HuH-7 (cell line): ENCODE measurements at regions not wholly inside any gene's neighbourhood (a gene's known extent, or its start where the extent isn't known, plus 50 kb on each side); places are given as distances from the start of the nearest gene placed in this dataset.
"Not testable (repeated sequence)": the region's sequence is repeated elsewhere in the genome, so short reads cannot be mapped to it uniquely, and the experiment has no call there.

Experiments used
- DNase-seq: peaks from one replicate; pipeline ENCODE4 v3.0.0; 2011; ENCODE audit warnings: low spot score

DNA sequence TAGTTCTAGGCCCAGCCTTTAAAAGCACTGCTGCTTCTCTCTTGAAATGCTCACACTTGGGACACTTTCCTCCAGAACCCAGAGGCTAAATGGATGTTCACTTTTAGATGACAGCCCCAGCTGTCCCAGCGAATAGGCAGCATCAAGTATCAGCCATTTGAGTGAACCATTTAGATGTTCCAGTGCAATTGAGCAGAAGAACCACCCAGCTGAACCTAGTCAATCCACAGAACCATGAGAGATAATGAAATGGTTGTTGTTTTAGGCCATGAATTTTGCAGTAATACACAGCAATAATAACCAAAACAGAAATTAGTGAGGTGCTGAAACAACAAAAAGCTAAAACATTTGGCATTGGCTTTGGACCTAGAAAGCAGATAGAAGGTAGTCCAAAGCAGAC is 273.9 kb downstream of the ETV1 start:
- no peak for DNase-seq

DNA sequence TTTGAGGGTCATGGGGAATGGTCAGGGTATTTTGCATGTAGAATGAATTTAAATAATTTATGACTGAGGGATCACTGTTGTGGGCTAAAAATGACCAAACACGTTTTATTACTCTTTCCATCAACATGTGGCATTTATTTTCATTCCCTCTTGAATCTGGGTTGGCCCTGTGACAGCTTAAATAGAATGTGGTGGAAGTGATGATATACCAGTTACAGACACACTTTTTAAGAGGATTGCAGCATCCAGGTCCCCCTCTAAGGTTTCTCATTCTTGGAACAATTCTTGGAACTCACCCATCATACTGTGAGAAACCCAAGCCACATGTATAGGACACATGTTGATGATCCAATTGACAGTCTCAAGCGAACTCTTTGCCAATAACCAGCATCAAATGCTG is 272.4 kb downstream of the ETV1 start:
- DNase-seq: no peak

DNA sequence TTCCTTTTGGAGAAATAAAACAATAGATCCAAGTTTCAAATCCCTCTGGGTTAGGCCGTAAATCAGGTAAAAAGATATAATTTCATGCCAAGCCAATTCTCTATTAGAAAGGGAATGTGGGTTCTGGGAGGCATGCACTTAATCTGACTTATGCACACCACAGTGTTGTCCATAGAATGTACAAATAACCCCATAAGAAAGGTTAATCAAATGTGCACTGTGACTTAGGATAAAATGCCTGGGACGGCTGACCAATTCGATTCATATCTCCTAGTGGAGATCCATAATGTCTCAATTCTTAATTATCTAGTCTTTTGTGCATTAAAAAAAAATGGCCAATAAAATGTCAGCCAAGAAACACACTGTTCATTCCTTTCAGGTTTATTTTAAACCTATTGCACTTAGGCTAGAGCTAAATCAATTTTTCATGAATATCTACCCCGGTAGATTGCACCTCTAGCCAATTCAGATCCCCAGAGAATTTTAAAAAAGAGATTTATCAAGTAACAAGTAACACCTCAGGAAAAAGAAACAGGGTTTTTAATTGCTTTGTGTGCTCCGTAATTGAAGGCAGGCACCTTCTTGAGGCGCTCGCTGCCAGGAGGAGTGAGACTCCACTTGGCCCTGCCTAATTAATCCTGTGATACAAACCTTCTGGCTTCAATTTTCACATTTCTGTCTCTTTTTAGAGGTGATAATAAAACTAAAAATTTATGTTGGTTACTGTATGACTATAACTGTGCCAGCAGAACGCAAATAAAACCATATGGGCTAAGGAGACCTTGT is 265.1 kb downstream of the ETV1 start:
- DNase-seq: no peak

DNA sequence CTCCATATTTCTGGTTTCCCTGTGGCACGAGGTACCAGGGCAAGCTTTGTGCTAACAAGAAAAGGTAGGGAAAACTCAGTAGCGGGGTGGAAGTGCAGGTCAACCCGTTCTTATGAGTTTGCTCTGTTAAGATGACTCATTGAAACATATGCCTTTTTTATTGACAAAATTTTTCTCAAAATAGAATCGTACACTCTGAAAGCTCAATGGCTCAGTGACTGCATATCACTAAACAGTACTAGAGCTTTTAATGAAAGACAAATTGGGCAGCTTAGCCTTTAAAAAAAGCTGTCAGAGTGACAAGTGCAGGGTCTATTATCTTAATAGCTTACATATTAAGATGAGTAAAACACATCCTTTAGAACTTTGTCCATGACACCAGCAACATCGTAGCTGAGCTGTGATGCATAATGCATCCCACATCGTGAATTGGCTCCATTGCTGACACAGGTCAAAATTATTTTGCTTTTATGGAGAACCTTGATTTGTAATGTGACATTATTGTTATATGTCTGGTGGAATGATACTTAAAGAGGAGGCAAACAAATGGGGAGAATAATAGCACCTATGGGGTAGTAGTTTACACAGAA is 264.4 kb downstream of the ETV1 start:
- DNase-seq: no peak

DNA sequence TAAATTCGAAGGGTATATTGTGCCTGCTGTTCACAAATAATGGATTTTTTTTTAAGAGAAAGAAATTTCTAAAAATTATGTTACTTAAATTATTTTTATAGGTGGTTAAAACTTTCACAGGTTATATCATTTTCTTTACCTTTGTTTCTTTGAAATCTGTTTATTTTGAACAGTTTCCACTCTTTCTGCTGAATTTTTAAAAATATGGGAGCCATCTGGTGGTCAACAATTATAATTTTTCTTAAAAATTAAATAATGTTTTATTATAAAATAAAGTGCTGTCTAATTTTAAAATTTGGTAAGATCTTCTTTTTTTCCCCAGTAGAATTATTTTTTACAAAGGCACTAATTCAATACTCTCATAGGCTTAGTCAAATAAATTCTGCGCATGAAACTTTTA is 263.9 kb downstream of the ETV1 start:
- DNase-seq: no peak

DNA sequence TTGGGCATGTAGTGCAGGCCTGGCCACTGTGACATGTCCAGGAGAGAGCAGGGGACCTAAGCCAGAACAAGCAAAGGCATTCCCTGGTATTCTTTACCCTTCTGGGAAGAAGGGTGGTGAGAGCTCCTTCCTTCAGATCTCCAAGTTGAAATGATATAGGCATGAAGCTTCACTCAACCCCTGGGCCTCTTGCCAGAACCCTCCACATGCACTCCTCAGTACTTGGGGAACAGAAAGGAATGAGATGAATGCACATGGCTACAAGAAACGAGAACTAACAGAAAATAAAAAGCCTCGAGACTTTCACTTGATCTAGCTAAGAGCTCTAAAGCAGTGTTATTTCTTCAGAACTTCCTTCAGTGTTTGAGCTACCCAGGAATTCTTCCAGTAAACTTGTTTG is 262.2 kb downstream of the ETV1 start:
- DNase-seq: no peak

DNA sequence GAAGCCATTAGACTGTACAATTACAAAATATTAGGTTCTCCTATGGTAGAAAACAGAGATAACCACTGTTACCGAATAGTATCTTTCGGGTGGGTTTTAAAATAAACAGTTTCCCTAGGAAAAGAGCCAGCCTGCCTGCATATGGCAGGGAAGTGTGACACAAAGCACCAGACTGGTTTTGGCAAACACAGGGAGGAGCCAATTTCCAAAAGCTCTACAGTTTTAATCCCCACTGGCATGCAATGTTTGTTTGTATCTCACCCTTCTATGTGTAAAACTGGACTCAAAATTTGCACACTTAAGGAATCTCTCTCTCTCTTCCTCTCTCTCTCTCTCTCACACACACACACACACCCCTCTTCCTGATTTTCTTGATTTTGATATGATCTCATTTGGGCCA is 261.7 kb downstream of the ETV1 start:
- no peak for DNase-seq

DNA sequence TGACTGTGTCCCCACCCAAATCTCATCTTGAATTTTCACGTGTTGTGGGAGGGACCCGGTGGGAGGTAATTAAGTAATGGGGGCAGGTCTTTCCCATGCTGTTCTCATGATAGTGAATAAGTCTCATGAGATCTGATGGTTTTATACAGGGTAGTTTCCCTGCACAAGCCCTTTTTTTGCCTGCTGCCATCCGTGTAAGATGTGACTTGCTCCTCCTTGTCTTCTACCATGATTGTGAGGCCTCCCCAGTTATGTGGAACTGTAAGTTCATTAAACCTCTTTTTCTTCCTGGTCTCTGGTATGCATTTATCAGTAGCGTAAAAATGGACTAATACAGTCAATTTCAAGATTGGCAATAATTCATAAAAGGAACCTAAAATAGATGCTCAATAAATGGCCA is 261.0 kb downstream of the ETV1 start:
- DNase-seq: not testable (repeated sequence)

DNA sequence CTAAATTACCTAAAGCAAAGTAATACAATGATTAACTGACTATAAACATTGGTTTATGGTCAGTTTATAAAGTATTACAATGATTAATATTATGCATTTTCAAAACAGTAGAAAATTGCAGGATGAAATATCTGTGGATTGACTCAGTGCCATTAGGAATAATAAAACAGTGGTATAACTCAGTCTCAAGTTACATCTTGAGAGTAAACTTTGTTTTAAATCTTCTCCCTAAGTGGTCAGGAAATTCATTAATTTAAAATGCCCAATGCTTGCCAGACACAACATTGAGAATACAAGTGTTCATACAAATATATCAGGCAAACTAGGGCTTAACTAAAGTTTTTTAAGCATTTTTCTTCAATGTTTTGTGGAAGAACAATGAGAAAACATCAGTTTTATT is 257.8 kb downstream of the ETV1 start:
- no peak for DNase-seq

DNA sequence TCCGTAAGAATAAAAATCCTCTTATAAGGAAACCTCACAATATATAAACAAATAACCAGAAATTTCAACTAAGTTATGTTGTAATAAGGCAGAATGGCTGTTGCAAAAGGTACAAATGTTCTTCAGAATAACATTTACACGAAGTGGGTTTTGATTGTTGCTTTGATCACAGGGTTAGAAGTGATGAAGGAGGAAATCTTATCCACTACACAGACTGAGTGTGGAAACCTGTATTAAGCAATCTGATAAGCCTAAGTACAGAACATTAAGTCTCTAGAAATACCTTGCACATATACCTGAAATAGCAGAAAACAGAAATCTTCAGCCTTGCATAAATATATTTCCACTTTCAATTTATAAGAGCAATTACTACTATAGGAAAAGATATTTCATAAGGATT is 251.9 kb downstream of the ETV1 start:
- DNase-seq: no peak

DNA sequence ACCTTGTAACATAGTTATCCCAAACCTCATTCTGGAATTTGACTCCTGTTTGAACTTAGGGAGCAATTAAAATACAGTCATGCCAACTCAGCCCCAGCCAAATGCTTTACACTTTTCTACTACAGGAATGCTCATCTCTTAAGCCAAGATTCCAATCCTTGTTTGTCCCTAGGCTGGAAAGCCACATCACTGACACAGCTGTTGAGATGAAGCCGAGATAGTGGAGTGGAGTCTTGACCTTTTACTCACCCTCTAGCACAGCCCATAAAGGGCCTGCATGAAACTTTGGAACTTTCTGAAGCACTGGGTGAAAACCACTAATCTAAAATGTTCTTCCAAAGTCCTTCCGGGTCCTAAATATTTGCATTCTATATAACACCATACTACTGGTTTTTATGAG is 247.3 kb downstream of the ETV1 start:
- DNase-seq: no peak

DNA sequence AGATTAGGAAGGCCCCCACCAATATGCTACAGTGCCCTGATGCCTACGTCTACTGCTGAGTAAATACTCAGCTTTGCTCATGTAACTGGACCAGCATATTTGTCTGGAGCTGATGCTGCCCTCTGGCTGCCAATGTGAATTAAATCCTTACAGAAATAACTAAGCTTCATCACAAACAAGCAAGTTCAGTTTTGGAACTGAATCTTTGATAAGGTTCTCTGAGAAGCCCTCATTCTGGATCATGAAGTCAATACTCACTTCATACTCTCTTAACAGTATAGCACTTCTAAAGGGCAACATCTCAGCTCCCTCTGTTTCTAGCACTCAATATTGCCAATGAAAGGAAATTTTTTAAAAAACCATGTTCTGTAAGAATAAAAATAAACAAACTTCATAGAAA is 246.7 kb downstream of the ETV1 start:
- DNase-seq: peak; percentile 22

DNA sequence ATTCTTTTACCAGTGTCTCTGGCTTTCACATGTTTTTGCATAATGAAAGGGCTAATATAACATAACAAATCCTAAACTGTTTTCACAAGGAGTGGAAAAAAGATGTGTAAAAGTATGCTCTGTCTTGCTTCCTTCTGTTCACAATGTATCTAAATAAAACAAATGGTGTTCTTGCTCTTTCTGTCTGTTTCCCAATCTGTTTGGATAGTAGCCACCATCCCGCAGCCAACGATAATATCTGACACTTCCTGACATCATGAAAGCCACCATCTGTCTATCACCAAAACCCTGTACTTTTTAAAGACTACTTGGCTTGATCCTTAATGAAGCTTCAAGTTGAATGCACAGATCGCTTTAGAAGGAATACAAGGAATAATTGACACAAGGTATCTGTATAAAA is 246.2 kb downstream of the ETV1 start:
- no peak for DNase-seq

DNA sequence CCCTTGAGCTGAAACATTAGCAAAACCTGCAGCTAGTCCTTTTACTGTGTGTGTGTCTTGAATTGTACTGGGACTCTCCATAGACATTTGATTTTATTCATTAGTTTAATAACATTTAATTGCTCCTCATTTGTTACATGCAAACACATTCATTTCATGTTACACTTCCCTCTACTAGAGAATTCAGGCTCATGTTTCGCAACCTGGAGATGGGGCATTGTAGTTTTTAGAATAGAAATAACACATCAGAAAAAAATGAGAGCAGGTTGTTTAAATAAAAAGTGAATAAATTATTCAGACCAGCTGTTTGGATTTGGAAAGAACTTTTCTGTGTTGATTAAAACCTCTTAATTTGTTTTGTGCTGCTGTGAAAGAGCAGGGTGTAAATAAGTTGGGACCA is 243.9 kb downstream of the ETV1 start:
- DNase-seq: no peak

DNA sequence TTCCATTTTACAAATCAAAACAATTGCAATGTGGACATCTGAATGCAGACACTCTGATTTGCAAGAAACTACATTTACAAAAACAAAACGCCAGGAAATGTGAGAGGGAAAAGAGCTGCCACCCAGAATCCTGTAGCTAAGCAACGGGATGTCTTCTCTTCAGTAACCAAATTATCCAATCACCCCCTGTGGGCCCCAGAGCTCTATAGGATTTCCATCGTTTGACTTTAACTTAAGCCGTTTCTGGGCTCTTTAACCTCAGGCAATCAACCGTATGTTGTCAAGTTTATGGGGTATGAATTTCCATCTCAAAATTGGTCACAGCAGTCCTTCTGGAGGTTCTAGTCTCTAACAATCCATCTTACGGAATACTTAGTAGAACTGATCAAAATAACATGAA is 240.5 kb downstream of the ETV1 start:
- DNase-seq: no peak

DNA sequence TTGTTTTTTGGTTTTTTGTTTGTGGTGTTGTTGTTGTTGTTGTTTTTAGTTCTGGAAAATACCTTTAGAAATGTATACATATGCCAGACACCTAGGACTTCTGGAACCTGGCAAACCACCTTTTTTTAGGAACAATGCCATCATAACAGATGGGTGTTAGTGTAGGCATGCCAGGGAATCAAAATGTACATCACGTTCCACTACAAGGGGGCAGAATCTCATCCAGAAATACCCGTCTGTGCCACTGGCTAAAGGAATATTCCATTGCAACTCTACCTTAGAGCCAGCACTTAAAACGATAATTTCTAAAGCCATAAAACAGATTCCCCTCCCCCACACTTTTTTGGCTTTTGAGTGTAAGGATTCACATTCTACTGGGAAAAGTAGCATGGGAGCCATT is 239.8 kb downstream of the ETV1 start:
- DNase-seq: no peak

DNA sequence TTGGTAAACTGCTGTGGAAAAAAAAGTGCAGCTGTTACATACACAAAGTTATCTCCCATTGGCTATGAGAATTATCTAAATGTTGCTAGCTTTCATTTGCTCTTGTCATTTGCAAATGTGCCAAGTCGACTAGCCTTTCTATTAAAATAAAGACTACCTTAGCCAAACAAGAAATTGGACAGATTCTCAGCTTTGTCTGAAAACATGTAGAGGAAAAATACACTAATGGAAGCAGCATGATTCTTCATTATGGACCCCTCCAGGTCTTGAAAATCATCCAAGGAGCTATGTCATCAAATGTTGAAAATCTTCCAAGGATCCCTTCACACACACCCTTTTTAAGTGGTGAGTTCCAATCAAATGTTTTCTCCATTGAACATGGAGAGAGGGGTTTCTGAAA is 237.7 kb downstream of the ETV1 start:
- DNase-seq: no peak

DNA sequence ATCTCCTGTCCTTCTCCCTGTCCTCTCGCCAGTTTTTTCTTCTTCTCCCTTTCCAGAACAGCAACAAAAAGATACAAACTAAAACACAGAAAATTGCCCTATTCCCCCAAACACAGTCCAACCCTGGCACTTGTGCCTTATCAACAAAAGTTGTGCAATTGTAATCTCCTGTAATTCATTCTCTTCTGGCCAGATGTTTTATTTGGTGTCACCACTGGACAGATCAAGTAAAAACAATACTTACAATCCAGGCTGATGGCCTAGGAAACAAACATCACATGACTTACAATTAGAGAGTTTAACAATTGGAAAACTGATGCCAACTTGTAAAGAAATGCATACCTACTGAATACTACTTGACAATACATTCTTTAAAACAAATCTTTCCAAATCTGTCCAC is 231.6 kb downstream of the ETV1 start:
- no peak for DNase-seq

DNA sequence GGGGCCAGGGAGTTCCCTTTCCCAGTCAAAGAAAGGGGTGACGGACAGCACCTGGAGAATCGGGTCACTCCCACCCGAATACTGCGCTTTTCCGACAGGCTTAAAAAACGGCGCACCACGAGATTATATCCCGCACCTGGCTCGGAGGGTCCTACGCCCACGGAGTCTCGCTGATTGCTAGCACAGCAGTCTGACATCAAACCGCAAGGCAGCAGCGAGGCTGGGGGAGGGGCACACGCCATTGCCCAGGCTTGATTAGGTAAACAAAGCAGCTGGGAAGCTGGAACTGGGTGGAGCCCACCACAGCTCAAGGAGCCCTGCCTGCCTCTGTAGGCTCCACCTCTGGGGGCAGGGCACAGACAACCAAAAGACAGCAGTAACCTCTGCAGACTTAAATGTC is 223.6 kb downstream of the ETV1 start:
- DNase-seq: not testable (repeated sequence)

DNA sequence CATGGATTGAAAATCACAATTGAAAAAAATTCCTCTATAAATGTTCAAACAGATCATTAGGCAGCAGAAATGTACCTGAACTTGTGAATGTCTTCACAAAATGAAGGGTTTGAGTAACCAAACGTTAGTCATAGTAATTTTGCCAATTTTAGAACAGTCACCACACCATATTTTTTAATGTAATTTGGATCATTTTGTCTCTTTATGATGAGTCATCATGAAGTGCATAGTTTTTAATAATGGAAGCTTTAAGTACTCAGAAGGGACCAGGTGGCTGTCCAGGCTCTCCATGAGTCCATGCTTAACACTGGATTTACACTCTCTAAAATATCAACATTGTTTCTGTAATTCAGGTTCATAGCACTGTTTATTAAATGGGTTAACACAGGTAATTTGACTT is 219.2 kb downstream of the ETV1 start:
- no peak for DNase-seq

DNA sequence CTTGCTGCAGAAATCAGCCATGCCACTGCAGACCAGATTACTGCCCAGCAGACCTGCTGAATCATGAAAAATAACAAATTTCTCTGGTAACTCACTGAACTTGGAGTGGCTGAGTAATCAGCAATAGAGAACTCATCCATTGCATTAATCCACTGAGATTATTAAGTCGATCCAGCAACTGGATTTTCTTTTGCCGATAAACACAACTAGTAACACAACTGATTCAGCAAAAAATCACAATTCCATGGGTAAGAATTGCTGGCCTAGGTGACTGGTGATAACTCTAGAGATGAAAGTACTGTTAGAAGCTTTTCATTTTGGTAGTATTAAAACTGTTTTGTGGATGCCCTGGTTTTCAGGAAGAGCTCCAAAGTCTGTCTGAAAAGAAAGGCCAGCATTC is 214.5 kb downstream of the ETV1 start:
- DNase-seq: no peak

DNA sequence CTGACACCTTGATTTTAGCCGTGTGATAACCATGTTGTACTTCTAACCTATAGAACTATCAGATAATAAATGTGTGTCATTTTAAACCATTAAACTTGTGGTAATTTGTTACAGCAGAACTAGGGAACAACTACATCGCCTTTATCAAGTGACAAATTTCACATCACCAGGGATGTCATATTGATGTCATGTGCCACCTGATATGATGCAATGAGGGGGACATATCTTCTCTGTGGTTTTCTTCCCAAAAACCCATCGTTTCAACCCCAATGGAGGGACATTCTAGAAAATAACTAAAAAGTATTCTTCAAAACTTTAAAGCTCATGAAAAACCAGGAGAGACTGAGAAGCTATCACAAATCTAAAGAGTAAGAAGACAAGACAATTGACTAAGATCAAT is 212.2 kb downstream of the ETV1 start:
- DNase-seq: no peak

DNA sequence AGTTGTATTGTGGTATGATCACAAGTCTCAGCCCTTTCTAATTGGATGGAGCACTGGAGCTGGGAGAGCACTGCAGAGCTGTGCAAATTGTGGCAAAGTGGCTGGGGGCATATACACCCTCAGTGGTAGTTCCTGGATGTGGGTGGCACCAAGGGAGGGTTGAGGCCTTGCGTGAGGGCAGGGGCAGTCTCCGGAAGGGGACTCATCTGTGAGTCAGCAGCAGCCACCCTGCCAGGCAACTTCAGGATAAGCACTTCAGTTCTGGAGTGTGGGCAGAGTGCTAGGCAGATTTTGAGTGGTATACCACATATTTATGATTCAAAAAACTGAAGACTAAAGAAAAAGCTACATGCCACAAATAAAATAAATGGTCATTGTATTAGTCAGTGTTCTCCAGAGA is 210.5 kb downstream of the ETV1 start:
- DNase-seq: no peak

DNA sequence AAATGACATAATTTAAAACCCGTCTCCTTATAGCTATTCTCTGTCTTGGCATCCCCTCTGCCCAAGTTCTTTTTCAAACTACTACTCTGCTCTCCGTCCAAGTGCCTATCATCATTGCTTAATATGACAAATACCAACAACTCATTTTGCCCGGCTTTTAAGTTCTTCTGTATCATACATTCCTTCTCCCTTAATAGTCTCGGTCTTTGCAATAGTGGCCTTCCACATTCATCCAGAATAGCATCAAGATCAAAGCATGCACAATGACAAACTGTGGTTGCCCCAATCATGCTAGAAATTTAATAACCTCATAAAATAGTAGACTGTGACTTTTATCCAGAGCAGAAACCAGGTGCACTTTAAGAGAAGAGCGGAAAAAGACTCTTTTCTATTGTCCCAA is 198.9 kb downstream of the ETV1 start:
- no peak for DNase-seq
